Mesenchymal stem cell (in vitro differentiated cells and primary cell): ENCODE measurements at regions not wholly inside any gene's neighbourhood (a gene's known extent, or its start where the extent isn't known, plus 50 kb on each side); places are given as distances from the start of the nearest gene placed in this dataset.

Experiments
- DNase-seq: peaks from one replicate; pipeline ENCODE4 v3.0.0-alpha.2; 2013
- H2AFZ ChIP-seq: one replicate; pipeline ENCODE4 v1.6.1; 2013; ENCODE audit warnings: low read depth, mild to moderate bottlenecking, control low read depth, inconsistent platforms, low read length, moderate library complexity
- H2AK5ac ChIP-seq: 2 replicates; pipeline ENCODE4 v1.6.1; 2013; ENCODE audit warnings: low read length, moderate library complexity, mild to moderate bottlenecking, inconsistent platforms; ENCODE audit not compliant: severe bottlenecking
- H2BK120ac ChIP-seq: one replicate; pipeline ENCODE4 v1.6.1; 2013; ENCODE audit warnings: low read depth, mild to moderate bottlenecking, inconsistent platforms, low read length, moderate library complexity
- H2BK12ac ChIP-seq, 2 experiments: one replicate each; pipeline ENCODE4 v1.6.1; 2013; ENCODE audit warnings: inconsistent platforms in 2 of 2, low read length in 2 of 2, mild to moderate bottlenecking in 2 of 2, moderate library complexity in 2 of 2, control low read depth in 1 of 2
- H2BK15ac ChIP-seq: one replicate; pipeline ENCODE4 v1.6.1; 2013; ENCODE audit warnings: mild to moderate bottlenecking, low read depth, inconsistent platforms; ENCODE audit not compliant: poor library complexity, severe bottlenecking
- H2BK5ac ChIP-seq: 2 replicates; pipeline ENCODE4 v1.6.1; 2013; ENCODE audit warnings: low read depth, mild to moderate bottlenecking, low read length, control low read depth, inconsistent platforms; ENCODE audit not compliant: poor library complexity, severe bottlenecking
- H3K14ac ChIP-seq, 2 experiments: one replicate each; pipeline ENCODE4 v1.6.1; 2013; ENCODE audit warnings: inconsistent platforms in 2 of 2, low read length in 2 of 2, control low read depth in 1 of 2, mild to moderate bottlenecking in 1 of 2, moderate library complexity in 1 of 2
- H3K18ac ChIP-seq, 2 experiments: one replicate each; pipeline ENCODE4 v1.6.1; 2013; ENCODE audit warnings: inconsistent platforms in 2 of 2, low read length in 2 of 2, control low read depth in 1 of 2, low read depth in 1 of 2, mild to moderate bottlenecking in 1 of 2
- H3K23ac ChIP-seq, 2 experiments: one replicate each; pipeline ENCODE4 v1.6.1; 2013; ENCODE audit warnings: inconsistent platforms in 2 of 2, low read length in 2 of 2, mild to moderate bottlenecking in 2 of 2, moderate library complexity in 2 of 2, control low read depth in 1 of 2
- H3K27ac ChIP-seq: 2 replicates; pipeline ENCODE4 v1.5.1; 2013; ENCODE audit warnings: mild to moderate bottlenecking, moderate library complexity, low read length, control low read depth, inconsistent platforms; ENCODE audit not compliant: poor library complexity, severe bottlenecking
- H3K27me3 ChIP-seq, 2 experiments: 2 replicates each; pipeline versions ENCODE4 v1.6.1 to v1.7.0; 2013; ENCODE audit warnings: low read length in 2 of 2, mild to moderate bottlenecking in 2 of 2, moderate library complexity in 2 of 2, control low read depth in 1 of 2, inconsistent platforms in 1 of 2; ENCODE audit not compliant: control insufficient read depth in 1 of 2, insufficient read depth in 1 of 2
- H3K36me3 ChIP-seq, 2 experiments: 2 replicates each; pipeline versions ENCODE4 v1.6.1 to v1.7.0; 2013; ENCODE audit warnings: low read length in 2 of 2, control low read depth in 1 of 2, inconsistent platforms in 1 of 2, low read depth in 1 of 2, mild to moderate bottlenecking in 1 of 2; ENCODE audit not compliant: insufficient read depth in 2 of 2, control insufficient read depth in 1 of 2
- H3K4ac ChIP-seq, 2 experiments: one replicate each; pipeline ENCODE4 v1.6.1; 2013; ENCODE audit warnings: inconsistent platforms in 2 of 2, low read length in 2 of 2, mild to moderate bottlenecking in 2 of 2, moderate library complexity in 2 of 2, control low read depth in 1 of 2, low read depth in 1 of 2
- H3K4me1 ChIP-seq: 2 replicates; pipeline ENCODE4 v1.6.1; 2013; ENCODE audit warnings: low read depth, low read length, control low read depth; ENCODE audit not compliant: control insufficient read depth, insufficient read depth
- H3K4me2 ChIP-seq: 2 replicates; pipeline ENCODE4 v1.6.1; 2013; ENCODE audit warnings: low read length, mild to moderate bottlenecking, inconsistent platforms; ENCODE audit not compliant: poor library complexity, severe bottlenecking
- H3K4me3 ChIP-seq, 2 experiments: 2 replicates each; pipeline versions ENCODE4 v1.5.1 to v1.7.0; 2013; ENCODE audit warnings: low read length in 2 of 2, mild to moderate bottlenecking in 2 of 2, control low read depth in 1 of 2, low read depth in 1 of 2; ENCODE audit not compliant: insufficient read depth in 1 of 2
- H3K79me1 ChIP-seq: replicated peaks from 2 replicates; pipeline ENCODE4 v1.6.1; 2013; ENCODE audit warnings: mild to moderate bottlenecking, control low read depth, low read length, inconsistent platforms; ENCODE audit not compliant: poor library complexity, severe bottlenecking
- H3K9ac ChIP-seq: 2 replicates; pipeline ENCODE4 v1.7.0; 2013; ENCODE audit warnings: mild to moderate bottlenecking, low read length, moderate library complexity
- H3K9me3 ChIP-seq: 2 replicates; pipeline ENCODE4 v1.7.0; 2013; ENCODE audit warnings: mild to moderate bottlenecking, low read length; ENCODE audit not compliant: control insufficient read depth
- H4K8ac ChIP-seq: one replicate; pipeline ENCODE4 v1.6.1; 2013; ENCODE audit warnings: inconsistent platforms, mild to moderate bottlenecking, low read length, moderate library complexity
- H4K91ac ChIP-seq: one replicate; pipeline ENCODE4 v1.6.1; 2013; ENCODE audit warnings: mild to moderate bottlenecking, low read length, inconsistent platforms
- WGBS: methylation state at CpG from one replicate; pipeline ENCODE4 v1.1.7; 2013; ENCODE audit warnings: mixed read lengths; 5-methylcytosine and 5-hydroxymethylcytosine counted together

DNA sequence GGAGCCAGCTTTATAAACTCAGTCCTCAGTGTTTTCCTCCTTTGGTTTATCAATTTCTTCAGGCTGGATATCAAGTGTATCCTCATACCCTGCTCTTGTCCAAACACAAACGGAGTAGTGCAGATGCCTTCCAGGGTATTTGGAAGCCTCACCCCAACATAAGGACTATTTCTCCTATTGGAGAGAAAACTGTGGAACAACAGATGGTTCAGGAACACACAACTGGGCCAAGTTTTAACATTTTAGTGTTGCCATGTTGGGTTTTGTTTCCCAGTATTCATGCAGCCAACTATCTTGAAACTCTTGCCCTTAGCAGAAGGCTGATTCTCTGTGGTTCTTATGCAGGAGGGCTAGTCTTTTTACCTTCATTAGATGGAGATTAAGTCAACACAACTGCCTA, 398.1 kb downstream of the GABRB3 start:
- Histone ChIP-seq H2BK12ac (no peak overlapping the region), H2AFZ (no peak overlapping the region), H3K4ac (no peak overlapping the region), H3K27ac (no peak overlapping the region), H4K8ac (no peak overlapping the region), H3K36me3 (no peaks in the 10 kb centered on the region), H3K14ac (no peak overlapping the region), H3K9me3 (peaks cover 43% of the 10 kb centered on the region), H2BK5ac (no peak overlapping the region), H2BK120ac (no peak overlapping the region), H3K27me3 (no peaks in the 10 kb centered on the region), H3K4me3 (no peak overlapping the region), H3K4me1 (no peaks in the 10 kb centered on the region), H3K4me2 (no peak overlapping the region), H4K91ac (no peak overlapping the region), H3K9ac (no peak overlapping the region), H3K18ac (no peak overlapping the region), H2BK15ac (no peak overlapping the region), H2AK5ac (no peak overlapping the region), H3K23ac (no peak overlapping the region), H3K79me1 (no peaks in the 10 kb centered on the region)
- WGBS, result no CpG with 5 or more reads among the region's 1 CpG
- no peak for DNase-seq

DNA sequence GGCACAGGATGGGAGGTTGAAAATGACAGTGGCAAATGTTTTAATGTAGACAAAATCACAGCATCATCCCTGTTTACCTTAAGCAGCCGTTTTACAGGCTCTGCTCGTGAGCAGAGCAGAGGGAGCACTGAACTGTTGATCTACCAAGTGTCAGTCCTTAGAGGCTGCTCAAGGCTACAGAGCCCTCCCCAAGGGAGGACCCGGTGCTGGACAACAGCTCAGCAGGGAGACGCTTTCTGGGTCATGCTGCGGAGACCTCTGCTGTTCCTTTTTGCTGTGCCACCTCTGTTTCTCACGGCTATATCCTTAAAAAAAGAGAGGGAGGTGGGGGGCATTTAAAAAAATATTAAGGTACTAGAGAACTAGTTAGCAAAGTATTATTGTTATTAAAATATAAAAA, 400.2 kb downstream of the GABRB3 start:
- H4K8ac ChIP-seq, result no peak overlapping the region
- H3K23ac ChIP-seq, result no peak overlapping the region
- no peak overlapping the region for H4K91ac ChIP-seq
- H3K18ac ChIP-seq, result no peak overlapping the region
- H3K9ac ChIP-seq, result no peak overlapping the region
- no peak overlapping the region for H3K4me3 ChIP-seq
- no peak overlapping the region for H2BK15ac ChIP-seq
- 49% methylated on average over 5 of the region's 6 CpGs for WGBS
- H3K27me3 ChIP-seq, result no peaks in the 10 kb centered on the region
- H2BK120ac ChIP-seq, result no peak overlapping the region
- H2BK5ac ChIP-seq, result no peak overlapping the region
- no peak overlapping the region for H2AFZ ChIP-seq
- no peak for DNase-seq
- H3K36me3 ChIP-seq, result no peaks in the 10 kb centered on the region
- no peak overlapping the region for H3K4me2 ChIP-seq
- no peak overlapping the region for H3K27ac ChIP-seq
- H2AK5ac ChIP-seq, result no peak overlapping the region
- H3K4ac ChIP-seq, result no peak overlapping the region
- no peak overlapping the region for H3K14ac ChIP-seq
- H3K4me1 ChIP-seq, result no peaks in the 10 kb centered on the region
- no peaks in the 10 kb centered on the region for H3K79me1 ChIP-seq
- H3K9me3 ChIP-seq, result peaks cover 36% of the 10 kb centered on the region
- no peak overlapping the region for H2BK12ac ChIP-seq

- Histone ChIP-seq H2BK5ac (no peak overlapping the region), H3K27me3 (no peaks in the 10 kb centered on the region), H3K9me3 (peaks cover 6% of the 10 kb centered on the region), H4K91ac (no peak overlapping the region), H2BK120ac (no peak overlapping the region), H2BK15ac (no peak overlapping the region), H3K18ac (no peak overlapping the region), H3K4me3 (no peak overlapping the region), H3K4me2 (no peak overlapping the region), H2AFZ (no peak overlapping the region), H3K14ac (no peak overlapping the region), H3K23ac (no peak overlapping the region), H3K4ac (no peak overlapping the region), H3K36me3 (no peaks in the 10 kb centered on the region), H3K4me1 (no peaks in the 10 kb centered on the region), H2BK12ac (no peak overlapping the region), H4K8ac (no peak overlapping the region), H3K79me1 (no peaks in the 10 kb centered on the region), H2AK5ac (no peak overlapping the region), H3K9ac (no peak overlapping the region), H3K27ac (no peak overlapping the region)
- DNase-seq, result no peak
- WGBS, result 63% methylated on average over 3 of the region's 4 CpGs
These were observed 407.8 kb downstream of the GABRB3 start for GRCh38 chr15:26365077-26365476.

- no peak overlapping the region for H3K18ac ChIP-seq
- H2BK120ac ChIP-seq, result no peak overlapping the region
- 69% methylated on average over 3 of the region's 4 CpGs for WGBS
- H3K4me3 ChIP-seq, result no peak overlapping the region
- no peak overlapping the region for H3K27ac ChIP-seq
- H3K36me3 ChIP-seq, result no peaks in the 10 kb centered on the region
- H2BK5ac ChIP-seq, result no peak overlapping the region
- H3K4ac ChIP-seq, result no peak overlapping the region
- no peak overlapping the region for H3K14ac ChIP-seq
- H2AFZ ChIP-seq, result no peak overlapping the region
- no peak overlapping the region for H3K23ac ChIP-seq
- peaks cover 6% of the 10 kb centered on the region for H3K9me3 ChIP-seq
- H3K4me2 ChIP-seq, result no peak overlapping the region
- no peak for DNase-seq
- no peak overlapping the region for H4K91ac ChIP-seq
- no peak overlapping the region for H4K8ac ChIP-seq
- H3K4me1 ChIP-seq, result no peaks in the 10 kb centered on the region
- no peak overlapping the region for H2AK5ac ChIP-seq
- H3K27me3 ChIP-seq, result no peaks in the 10 kb centered on the region
- no peak overlapping the region for H3K9ac ChIP-seq
- H2BK15ac ChIP-seq, result no peak overlapping the region
- no peaks in the 10 kb centered on the region for H3K79me1 ChIP-seq
- H2BK12ac ChIP-seq, result no peak overlapping the region
These were observed 413.0 kb downstream of the GABRB3 start for GRCh38 chr15:26359855-26360254.
